ENCODE measurements at regions not wholly inside any gene's neighbourhood (a gene's known extent, or its start where the extent isn't known, plus 50 kb on each side); places are given as distances from the start of the nearest gene placed in this dataset.

- no peak overlapping the region for H3K56ac ChIP-seq (ENCODE audit: insufficient read length, low read depth, low read length)
- no CpG with 5 or more reads among the region's 1 CpG for WGBS (ENCODE audit: extremely low coverage, insufficient read length, low lambda C conversion rate)
- no peak overlapping the region for H3T11ph ChIP-seq (ENCODE audit: low read length)
- no peaks in the 10 kb centered on the region for H3K23me2 ChIP-seq (ENCODE audit: insufficient read length, low read depth, low read length, poor library complexity, severe bottlenecking)
- no peak overlapping the region for H3K4ac ChIP-seq (ENCODE audit: low read depth, low read length)
- no peak overlapping the region for H2BK12ac ChIP-seq (ENCODE audit: insufficient read length, low read depth, low read length)
- Mint-ChIP-seq H3K9me3 (peaks cover 4 to 8% of the 10 kb centered on the region in 2 experiments; a peak in 4 of 5 replicates), H3K27me3 (ENCODE audit: low read depth) (no peaks in the 10 kb centered on the region; the same call in 1 of the 2 replicates), H3K4me3 (no peak overlapping the region), H3K4me1 (no peaks in the 10 kb centered on the region), H3K27ac (no peak overlapping the region), H3K36me3 (ENCODE audit: insufficient read depth in 1 of 3, low read depth in 3 of 3) (no peaks in the 10 kb centered on the region; a peak in 1 of 7 replicates)
- no peak overlapping the region for H2AK5ac ChIP-seq (ENCODE audit: insufficient read length, low read length)
- H3K79me2 ChIP-seq (ENCODE audit: insufficient read depth, low read length), result no peaks in the 10 kb centered on the region
- H2BK15ac ChIP-seq (ENCODE audit: low read depth, low read length), result no peak overlapping the region
- H3K4me1 ChIP-seq (ENCODE audit: insufficient read depth, low read length), result no peaks in the 10 kb centered on the region
- no peak overlapping the region for H2BK120ac ChIP-seq (ENCODE audit: low read depth, low read length, poor library complexity, severe bottlenecking)
- H4K91ac ChIP-seq (ENCODE audit: insufficient read length, low read depth, low read length), result no peak overlapping the region
- H3K9me3 ChIP-seq (ENCODE audit: control insufficient read depth, low read depth, low read length), result no peaks in the 10 kb centered on the region
- no peaks in the 10 kb centered on the region for H3K79me1 ChIP-seq (ENCODE audit: insufficient read depth, low read depth, low read length, poor library complexity, severe bottlenecking)
- H3K27ac ChIP-seq (ENCODE audit: insufficient read length, low read depth, low read length), result no peak overlapping the region
- no peak overlapping the region for H3K9ac ChIP-seq (ENCODE audit: extremely low read depth, insufficient read length, low read length)
- no peak overlapping the region for H3K4me2 ChIP-seq (ENCODE audit: insufficient read depth, insufficient read length, low read length)
- no peak overlapping the region for H4K5ac ChIP-seq (ENCODE audit: insufficient read length, low read depth, low read length)
- no peak overlapping the region for H2BK20ac ChIP-seq (ENCODE audit: low read depth, low read length, poor library complexity, severe bottlenecking)
- no peaks in the 10 kb centered on the region for H4K20me1 ChIP-seq (ENCODE audit: control insufficient read depth, insufficient read depth, insufficient read length)
- H3K27me3 ChIP-seq (ENCODE audit: insufficient read depth, low read length), result no peaks in the 10 kb centered on the region
- H3K23ac ChIP-seq (ENCODE audit: insufficient read length, low read depth, low read length), result no peak overlapping the region
- no peak for TF ChIP-seq CTCF (conservative IDR thresholded peaks at IDR 0.05)
- H3K18ac ChIP-seq (ENCODE audit: insufficient read length, low read depth, low read length), result no peak overlapping the region
- no peak for DNase-seq
- H3K14ac ChIP-seq (ENCODE audit: insufficient read depth, low read length), result no peak overlapping the region
- no peak overlapping the region for H2BK5ac ChIP-seq (ENCODE audit: insufficient read length, low read length)
- H2AFZ ChIP-seq (ENCODE audit: low read length), result no peak overlapping the region
- H4K8ac ChIP-seq (replicated peaks; ENCODE audit: insufficient read length, low read depth, low read length), result no peak overlapping the region
Observed at GRCh38 chr4:31715302-31715701, 995.1 kb downstream of the PCDH7 start.

Measured in H9 (cell line).